Mucosa of rectum (tissue), 2 donors: ENCODE measurements at regions not wholly inside any gene's neighbourhood (a gene's known extent, or its start where the extent isn't known, plus 50 kb on each side); places are given as distances from the start of the nearest gene placed in this dataset.

Source experiments
- H3K27ac ChIP-seq, 2 donors: one replicate each; pipeline ENCODE4 v1.7.0; 2013; ENCODE audit warnings: inconsistent platforms in 2 of 2, low read depth in 2 of 2, low read length in 2 of 2
- H3K27me3 ChIP-seq, 2 donors: one replicate each; pipeline ENCODE4 v1.7.0; 2013; ENCODE audit warnings: low read length in 2 of 2; ENCODE audit not compliant: control insufficient read depth in 2 of 2, insufficient read depth in 2 of 2
- H3K36me3 ChIP-seq, 2 donors: one replicate each; pipeline ENCODE4 v1.7.0; 2013; ENCODE audit warnings: low read length in 2 of 2; ENCODE audit not compliant: control insufficient read depth in 2 of 2, insufficient read depth in 2 of 2
- H3K4me1 ChIP-seq, 2 donors: one replicate each; pipeline ENCODE4 v1.7.0; 2013; ENCODE audit warnings: low read length in 2 of 2, mild to moderate bottlenecking in 1 of 2; ENCODE audit not compliant: control insufficient read depth in 2 of 2, insufficient read depth in 2 of 2
- H3K4me3 ChIP-seq, 2 donors: one replicate each; pipeline ENCODE4 v1.7.0; 2013; ENCODE audit warnings: low read length in 2 of 2
- H3K9ac ChIP-seq, 2 donors: one replicate each; pipeline ENCODE4 v1.7.0; 2013; ENCODE audit warnings: low read length in 2 of 2, low read depth in 1 of 2, mild to moderate bottlenecking in 1 of 2
- H3K9me3 ChIP-seq, 2 donors: one replicate each; pipeline ENCODE4 v1.7.0; 2013; ENCODE audit warnings: low read length in 2 of 2; ENCODE audit not compliant: control insufficient read depth in 2 of 2
- donor health status: healthy.
- donor health status: Normal muscosa, but diverticular disease.

DNA sequence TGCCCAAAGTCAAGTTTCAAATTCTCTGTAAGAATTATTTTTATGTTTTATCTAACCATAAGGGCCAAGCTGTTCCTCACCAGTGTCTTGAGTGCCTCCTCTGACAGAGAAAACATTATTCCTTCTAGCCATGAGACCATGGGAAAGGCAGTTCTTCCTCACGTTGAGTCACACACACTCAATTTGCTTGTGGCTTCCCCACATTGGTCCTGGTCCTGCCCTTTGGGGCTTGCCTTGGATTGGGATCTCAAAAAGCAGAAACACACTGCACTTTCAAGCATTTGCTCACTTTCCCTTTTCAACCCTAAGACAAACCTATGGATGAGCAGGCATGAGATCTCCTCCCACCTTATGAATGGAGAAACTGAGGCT, 248.3 kb upstream of the IGFBP3 start:
- Histone ChIP-seq H3K27me3 (no peaks in the 10 kb centered on the region), H3K9ac (no peak overlapping the region), H3K4me3 (no peak overlapping the region), H3K4me1 (no peaks in the 10 kb centered on the region), H3K9me3 (no peaks in the 10 kb centered on the region), H3K27ac (no peak overlapping the region), H3K36me3 (no peaks in the 10 kb centered on the region)

- Histone ChIP-seq H3K27me3 (no peaks in the 10 kb centered on the region), H3K4me1 (no peaks in the 10 kb centered on the region), H3K36me3 (no peaks in the 10 kb centered on the region), H3K4me3 (no peak overlapping the region), H3K9me3 (no peaks in the 10 kb centered on the region), H3K9ac (no peak overlapping the region), H3K27ac (no peak overlapping the region)
Measured at GRCh38 chr7:46168671-46169383, 247.8 kb upstream of the IGFBP3 start.

GRCh38 chr7:46168231-46168630, 247.2 kb upstream of the IGFBP3 start:
- Histone ChIP-seq H3K4me1 (no peaks in the 10 kb centered on the region), H3K4me3 (no peak overlapping the region), H3K9me3 (no peaks in the 10 kb centered on the region), H3K36me3 (no peaks in the 10 kb centered on the region), H3K27ac (no peak overlapping the region), H3K9ac (no peak overlapping the region), H3K27me3 (no peaks in the 10 kb centered on the region)

DNA sequence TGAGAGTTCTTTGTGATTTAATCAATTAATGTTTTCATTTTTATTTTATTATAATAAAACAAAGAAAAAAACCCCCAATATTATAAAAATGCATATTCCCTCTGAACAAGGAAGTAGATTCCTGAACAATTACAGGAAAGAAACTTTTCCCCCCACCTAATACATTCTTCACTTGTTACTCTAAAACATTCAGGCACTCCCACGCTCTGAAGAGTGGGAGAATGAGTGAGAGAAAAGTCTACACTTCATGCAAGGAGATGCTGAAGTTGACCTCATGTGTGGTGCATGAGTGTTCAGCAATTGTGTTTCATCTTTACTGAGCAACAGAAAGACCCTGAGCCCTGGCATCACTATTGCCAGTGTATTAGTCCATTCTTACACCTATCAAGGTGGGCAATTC, 244.2 kb upstream of the IGFBP3 start:
- no peak overlapping the region for H3K27ac ChIP-seq
- no peaks in the 10 kb centered on the region for H3K4me1 ChIP-seq
- H3K27me3 ChIP-seq = no peaks in the 10 kb centered on the region
- no peak overlapping the region for H3K4me3 ChIP-seq
- H3K9me3 ChIP-seq = no peaks in the 10 kb centered on the region
- no peaks in the 10 kb centered on the region for H3K36me3 ChIP-seq
- H3K9ac ChIP-seq = no peak overlapping the region

DNA sequence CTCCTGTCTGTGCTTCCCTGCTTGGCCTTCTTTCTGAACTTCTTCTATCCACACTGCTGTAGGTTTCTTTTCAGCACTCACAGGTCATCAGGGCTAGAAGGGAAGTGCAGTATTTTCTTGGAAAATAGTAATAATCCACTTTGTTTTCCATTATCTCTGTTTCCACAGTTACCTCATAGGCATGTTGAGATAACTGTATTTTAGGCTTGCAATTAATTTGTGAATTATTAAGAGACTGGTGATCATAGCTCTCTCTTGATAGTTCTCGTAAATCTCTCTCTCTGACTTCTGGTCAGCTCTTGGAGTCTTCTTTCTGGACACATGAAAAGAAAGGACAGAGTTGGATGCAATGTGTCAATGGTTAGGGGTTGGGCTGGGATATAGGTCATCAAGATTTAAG, 243.6 kb upstream of the IGFBP3 start:
- no peaks in the 10 kb centered on the region for H3K27me3 ChIP-seq
- no peaks in the 10 kb centered on the region for H3K4me1 ChIP-seq
- H3K36me3 ChIP-seq = no peaks in the 10 kb centered on the region
- no peak overlapping the region for H3K4me3 ChIP-seq
- no peak overlapping the region for H3K27ac ChIP-seq
- H3K9me3 ChIP-seq = no peaks in the 10 kb centered on the region
- no peak overlapping the region for H3K9ac ChIP-seq

DNA sequence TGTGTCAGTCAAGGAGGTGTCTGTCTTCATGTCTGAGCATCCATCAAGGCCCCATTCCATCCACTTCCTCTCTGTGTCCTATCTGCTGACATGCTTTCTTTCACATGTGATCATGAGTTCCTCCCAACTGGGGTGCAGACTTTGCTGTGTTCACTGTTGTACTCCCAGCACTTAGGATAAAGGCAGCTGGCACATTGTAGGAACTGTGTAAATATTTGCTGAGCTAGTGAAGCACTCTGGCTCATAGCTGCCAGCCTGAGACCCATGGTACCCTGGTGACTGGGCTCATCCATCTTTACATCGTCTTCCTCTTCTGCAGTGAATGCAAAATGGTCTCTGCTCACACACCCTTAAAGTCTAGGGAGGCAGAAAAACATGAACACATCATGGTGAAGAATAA, 242.2 kb upstream of the IGFBP3 start:
- no peaks in the 10 kb centered on the region for H3K36me3 ChIP-seq
- H3K27me3 ChIP-seq = no peaks in the 10 kb centered on the region
- H3K9ac ChIP-seq = no peak overlapping the region
- no peaks in the 10 kb centered on the region for H3K4me1 ChIP-seq
- no peaks in the 10 kb centered on the region for H3K9me3 ChIP-seq
- H3K27ac ChIP-seq = no peak overlapping the region
- H3K4me3 ChIP-seq = no peak overlapping the region

DNA sequence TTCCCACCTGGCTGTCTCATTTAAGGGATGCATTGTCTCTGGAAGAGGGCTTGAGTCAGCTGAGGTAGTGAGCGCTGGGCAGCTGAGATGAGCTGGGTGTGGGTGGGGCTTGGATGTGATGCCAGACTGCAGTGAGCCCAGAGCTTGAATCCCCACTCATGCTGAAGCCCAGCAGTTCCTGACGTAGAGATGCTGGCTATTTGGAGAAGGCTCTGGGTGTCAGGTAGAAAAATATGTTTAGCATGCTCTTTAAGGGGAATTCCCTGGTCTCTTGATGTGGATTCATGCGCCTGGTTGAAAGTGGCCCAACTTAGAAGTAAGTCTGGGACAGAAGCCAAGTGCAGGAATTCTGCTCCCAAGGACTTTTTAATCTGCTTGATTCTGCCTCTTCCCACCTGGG, 241.5 kb upstream of the IGFBP3 start:
- Histone ChIP-seq H3K4me3 (no peak overlapping the region), H3K4me1 (no peaks in the 10 kb centered on the region), H3K9me3 (no peaks in the 10 kb centered on the region), H3K9ac (no peak overlapping the region), H3K36me3 (no peaks in the 10 kb centered on the region), H3K27me3 (no peaks in the 10 kb centered on the region), H3K27ac (no peak overlapping the region)

DNA sequence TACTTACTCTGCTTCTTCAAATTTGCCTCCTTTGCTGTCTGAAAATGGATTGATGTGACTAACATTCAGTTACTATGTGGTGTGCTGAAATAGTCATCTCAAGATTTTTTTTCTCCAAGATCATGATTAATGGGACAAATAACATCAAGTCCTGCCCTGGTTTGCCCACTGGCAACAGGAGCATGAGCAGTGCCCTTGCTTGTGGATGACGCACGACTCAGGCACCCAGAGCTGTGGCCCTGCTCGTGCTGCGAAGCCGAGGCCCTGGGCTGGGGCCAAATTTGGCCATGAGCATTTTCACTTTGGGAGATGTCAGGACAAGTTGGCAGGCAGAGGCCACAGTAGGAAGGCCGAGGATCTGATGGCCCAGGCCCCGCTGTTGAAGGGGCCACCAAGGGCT, 239.8 kb upstream of the IGFBP3 start:
- H3K4me1 ChIP-seq = no peaks in the 10 kb centered on the region

DNA sequence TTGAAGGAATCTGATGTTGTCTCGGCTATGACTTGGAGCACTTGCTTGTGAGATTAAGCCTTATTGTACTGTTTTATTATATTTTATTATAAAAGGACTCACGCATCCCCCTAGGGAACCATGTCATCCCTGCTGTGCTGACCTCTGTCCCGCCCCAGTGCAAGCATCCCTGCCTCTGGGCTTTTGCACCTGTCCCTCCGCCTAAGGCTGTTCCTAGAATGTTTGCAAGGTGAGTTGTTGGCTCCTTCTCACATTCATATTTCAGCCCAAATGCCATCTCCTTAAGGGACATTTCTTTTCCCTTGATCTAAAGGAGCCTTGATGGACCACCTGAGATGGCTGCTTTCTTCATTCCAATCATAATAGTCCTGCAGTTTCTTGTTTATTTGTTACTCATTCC, 236.9 kb upstream of the IGFBP3 start:
- H3K9ac ChIP-seq = no peak overlapping the region
- peaks cover 0 to 5% of the 10 kb centered on the region in 2 donors for H3K4me1 ChIP-seq

More for the DNA sequence above, 239.8 kb upstream of the IGFBP3 start:
- Histone ChIP-seq H3K4me3 (no peak overlapping the region), H3K27ac (no peak overlapping the region), H3K27me3 (no peaks in the 10 kb centered on the region), H3K9ac (no peak overlapping the region), H3K36me3 (no peaks in the 10 kb centered on the region), H3K9me3 (no peaks in the 10 kb centered on the region)

DNA sequence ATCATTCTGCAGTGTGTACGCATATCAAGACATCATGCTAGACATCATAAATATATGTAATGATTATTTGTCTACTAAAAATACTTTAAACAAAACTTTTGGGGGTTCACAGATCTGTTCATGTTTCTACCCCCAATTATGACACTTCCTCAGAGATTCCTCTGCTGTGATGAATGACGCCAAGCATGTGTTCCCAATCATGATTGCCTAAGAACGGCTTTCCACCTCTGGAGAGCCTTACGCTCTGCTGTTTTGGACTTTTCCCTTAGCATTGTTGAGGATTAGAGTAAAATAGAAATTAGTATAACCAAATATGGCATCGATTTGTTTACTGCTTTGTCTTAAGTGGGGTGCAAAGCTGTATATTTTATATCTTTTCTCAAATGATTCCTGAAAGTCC, 236.3 kb upstream of the IGFBP3 start:
- Histone ChIP-seq H3K27ac (no peak overlapping the region), H3K36me3 (no peaks in the 10 kb centered on the region), H3K27me3 (no peaks in the 10 kb centered on the region), H3K4me3 (no peak overlapping the region), H3K4me1 (peaks cover 0 to 5% of the 10 kb centered on the region in 2 donors), H3K9me3 (no peaks in the 10 kb centered on the region), H3K9ac (no peak overlapping the region)

More for the DNA sequence above, 236.9 kb upstream of the IGFBP3 start:
- no peak overlapping the region for H3K27ac ChIP-seq
- no peaks in the 10 kb centered on the region for H3K36me3 ChIP-seq
- H3K27me3 ChIP-seq = no peaks in the 10 kb centered on the region
- H3K9me3 ChIP-seq = no peaks in the 10 kb centered on the region
- no peak overlapping the region for H3K4me3 ChIP-seq

- Histone ChIP-seq H3K4me3 (no peak overlapping the region), H3K4me1 (peaks cover 0 to 5% of the 10 kb centered on the region in 2 donors), H3K27ac (no peak overlapping the region), H3K27me3 (no peaks in the 10 kb centered on the region), H3K9ac (no peak overlapping the region), H3K9me3 (no peaks in the 10 kb centered on the region), H3K36me3 (no peaks in the 10 kb centered on the region)
Measured at GRCh38 chr7:46156853-46157252, 235.8 kb upstream of the IGFBP3 start.
